Hematopoietic multipotent progenitor cell treated with erythropoietin and hydrocortisone succinate and interleukin-3 and kit ligand, for 4 days (in vitro differentiated cells): ENCODE measurements at regions not wholly inside any gene's neighbourhood (a gene's known extent, or its start where the extent isn't known, plus 50 kb on each side); places are given as distances from the start of the nearest gene placed in this dataset.

Source experiments
- DNase-seq: peaks from one replicate; pipeline ENCODE4 v3.0.0-alpha.2; 2015

DNA sequence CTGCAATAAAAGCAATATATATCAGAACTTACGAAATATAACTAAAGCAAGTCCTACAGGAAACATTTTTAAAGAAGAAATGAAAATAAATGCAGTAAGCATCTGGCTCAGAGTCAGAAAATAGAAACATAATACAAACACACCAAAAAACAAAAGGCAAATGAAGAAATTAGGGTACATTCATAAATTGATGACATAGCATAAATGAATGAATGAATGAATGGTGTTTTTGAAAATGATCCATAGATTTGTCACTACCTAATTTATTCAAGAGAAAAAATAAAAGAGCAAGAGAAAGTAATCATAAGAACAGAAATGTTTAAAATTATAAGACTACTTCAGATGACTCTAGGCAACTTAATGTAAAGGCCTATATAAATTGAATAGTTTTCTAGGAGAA lies 226.1 kb upstream of the CDH20 start:
- DNase-seq, result no peak

DNA sequence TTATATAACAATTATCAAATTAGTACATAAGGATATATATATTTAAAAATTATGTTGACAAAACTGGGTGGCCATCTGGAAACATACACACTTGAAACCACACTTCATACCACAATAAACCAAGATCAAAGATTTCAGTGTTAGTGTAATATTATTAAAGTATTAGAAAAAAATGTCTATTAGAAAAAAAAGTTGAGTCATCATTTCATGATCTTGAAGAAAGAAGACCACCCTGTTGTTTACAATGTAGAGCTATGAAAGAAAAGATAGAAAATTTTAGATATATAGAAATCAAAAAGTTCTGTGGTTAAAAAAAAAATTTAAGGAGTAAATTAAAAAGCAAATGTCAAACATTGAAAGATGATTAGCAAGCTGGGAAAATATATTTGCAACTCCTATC lies 224.5 kb upstream of the CDH20 start:
- DNase-seq, result no peak

DNA sequence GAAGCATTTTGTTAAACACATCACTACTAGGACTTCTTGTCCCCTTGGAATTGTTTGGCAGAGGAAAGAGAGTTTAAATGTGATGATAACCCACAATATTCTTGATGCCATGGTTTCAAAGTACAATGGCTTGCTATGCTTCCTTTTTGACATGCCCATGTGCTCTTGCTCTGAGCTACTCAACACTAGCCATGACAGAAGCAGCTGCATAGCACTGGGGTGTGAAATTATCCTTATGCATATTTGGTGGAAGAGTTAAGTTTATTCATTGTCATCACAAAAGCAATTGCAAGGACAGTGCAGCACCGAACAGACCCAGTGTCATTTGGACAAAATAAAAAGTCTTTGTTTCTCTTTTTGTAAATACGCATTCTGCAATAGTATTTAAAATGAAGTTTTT lies 209.9 kb upstream of the CDH20 start:
- DNase-seq, result no peak

DNA sequence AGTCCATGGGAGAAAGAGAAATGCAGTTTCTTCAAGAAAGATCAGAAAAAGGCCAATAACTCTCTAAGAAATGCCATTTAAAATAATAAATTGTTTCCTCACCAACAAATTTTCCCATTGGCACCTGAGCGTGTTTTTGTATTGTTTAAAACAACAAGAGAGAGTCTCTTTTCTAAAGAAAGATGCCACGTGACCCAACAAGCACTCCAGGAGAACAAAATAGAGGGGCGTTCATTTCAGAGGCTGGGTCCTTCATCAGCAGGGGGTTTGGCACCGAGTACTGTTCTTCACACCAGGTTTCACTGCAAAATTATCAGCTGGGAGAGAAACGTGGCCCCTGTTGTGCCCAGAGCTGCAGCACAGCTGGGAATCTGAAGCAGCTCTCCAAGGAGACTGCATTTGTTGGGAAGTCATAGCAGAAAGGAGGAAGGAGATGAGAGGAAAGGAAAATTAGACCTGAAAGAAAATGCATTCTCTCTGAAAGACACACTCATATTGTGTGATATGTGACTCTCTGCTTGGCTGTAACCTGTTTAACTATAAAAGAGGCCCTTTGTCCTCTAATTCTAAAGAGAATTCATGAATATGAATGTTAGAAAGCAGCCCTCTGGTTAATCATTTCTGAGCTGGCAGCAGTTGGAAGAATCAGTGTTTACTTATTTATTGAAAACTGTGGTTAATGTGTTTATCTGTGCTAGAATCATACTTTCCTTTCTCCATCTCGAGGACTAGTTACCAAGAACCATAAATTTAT lies 205.3 kb upstream of the CDH20 start:
- DNase-seq, result no peak

DNA sequence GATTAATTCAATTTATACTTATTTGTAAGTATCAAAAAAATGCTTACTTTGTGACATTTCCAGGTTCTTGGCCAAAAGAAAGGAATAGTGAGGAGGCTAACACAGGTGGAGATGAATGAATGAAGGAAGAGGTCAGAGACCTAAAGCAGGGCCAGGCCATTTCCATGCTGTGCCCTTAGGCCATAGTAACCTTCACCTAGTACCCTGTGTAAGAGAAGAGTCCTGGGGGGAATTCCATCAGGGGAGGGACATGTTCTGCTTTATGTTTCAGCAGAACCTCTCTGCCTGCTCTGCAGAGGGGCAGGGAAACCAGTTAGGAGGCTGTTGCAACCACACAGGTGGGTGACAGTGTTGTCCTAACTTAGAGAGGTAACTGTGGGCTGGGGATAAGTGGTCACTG lies 204.2 kb upstream of the CDH20 start:
- no peak for DNase-seq

DNA sequence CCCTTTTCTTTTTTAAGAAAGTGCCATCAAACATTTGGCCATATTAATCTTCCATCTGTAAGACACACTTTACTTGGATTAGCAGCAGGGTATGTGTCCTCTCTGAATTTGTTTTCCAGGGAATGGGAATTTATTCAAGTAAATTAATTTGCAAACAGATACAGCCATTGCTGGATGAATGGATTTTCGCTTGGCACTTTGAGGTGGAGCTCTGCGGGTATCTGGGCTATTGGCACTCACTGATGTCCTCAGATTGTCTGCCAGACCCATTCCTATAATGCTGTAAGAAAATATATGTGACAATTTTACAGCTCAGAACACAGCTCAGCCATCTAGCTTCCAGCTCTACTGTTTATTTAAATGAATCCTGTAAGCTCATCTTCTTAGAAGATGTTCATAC lies 201.2 kb upstream of the CDH20 start:
- DNase-seq, result no peak

DNA sequence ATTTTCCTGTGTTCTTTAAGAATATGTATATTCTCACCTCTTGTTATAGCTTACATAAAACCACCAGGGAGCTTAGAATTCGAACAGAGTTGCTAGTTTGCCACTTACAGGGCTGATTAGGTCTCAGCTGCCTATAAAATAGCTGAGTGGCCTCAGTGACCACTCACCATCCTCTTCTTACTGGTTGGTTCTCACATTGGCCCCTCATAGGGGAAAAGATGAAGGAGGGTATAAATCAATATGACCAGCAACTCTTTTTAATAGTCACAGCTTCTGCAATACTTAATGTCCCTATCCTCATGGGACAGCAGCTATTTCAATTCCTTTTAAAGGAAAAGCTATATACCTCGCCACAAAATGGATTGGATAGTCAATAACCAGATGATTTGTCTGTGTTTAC lies 199.4 kb upstream of the CDH20 start:
- no peak for DNase-seq

DNA sequence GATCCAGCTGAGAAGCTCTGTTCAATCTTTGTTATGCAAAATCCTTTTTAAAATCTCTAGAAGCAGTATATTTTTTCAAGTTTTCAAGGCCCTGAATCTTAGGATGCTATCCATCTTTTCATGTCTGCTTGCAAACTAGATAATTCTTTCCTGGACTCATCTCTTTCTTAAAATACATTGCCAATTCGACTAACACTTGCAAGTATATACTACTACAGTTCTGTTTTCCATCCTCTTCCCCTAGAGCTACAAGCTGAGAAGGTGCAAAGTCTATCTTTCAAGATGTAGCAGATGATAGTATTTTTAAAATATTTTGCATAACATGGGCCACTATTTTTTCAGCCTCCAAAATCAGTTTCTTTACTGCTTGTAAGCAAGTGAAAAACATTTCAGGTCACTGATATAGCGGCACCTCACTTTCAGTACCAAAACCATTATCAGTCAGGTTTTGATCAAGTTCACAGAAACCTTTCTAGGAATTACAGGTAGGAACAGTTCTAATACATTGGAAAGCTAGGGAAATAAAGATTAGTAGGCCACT lies 196.4 kb upstream of the CDH20 start:
- no peak for DNase-seq

DNA sequence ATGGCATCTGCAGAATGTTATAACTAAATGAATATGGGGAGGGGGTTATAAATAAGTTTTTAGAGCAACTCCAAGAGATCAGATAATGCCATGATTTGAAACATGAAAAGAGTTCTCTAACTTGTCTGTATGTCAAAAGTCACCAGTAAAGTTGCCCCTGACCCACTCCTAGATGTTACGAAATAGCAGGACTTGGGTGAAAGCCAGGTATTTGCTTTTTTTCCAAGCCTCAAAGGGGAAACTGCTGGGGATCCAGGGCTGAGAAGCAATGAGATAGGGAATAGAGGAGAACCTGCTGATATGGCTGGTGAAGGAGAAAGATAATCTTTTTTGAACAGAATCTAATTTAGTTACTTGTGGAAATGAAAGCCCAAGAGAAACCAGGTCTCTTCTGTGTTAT lies 191.5 kb upstream of the CDH20 start:
- DNase-seq, result no peak

DNA sequence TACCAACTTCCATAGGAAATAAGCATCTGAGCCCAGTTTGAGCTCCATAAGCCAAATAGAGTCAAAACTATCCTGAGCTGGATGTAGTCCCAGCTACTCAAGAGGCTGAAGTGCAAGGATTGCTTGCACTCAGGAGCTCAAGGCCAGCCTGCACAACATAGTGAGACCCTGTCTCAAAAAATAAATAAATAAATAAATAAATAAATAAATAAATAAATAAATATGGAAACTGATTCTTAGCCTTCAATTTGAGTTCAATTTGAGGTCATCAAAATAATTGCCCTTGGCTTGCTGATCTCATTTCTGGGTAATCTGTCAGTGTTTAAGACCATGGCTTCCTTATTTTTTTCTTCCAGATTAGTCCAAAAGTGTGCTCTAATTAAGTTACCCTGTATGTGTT lies 184.9 kb upstream of the CDH20 start:
- no peak for DNase-seq

DNA sequence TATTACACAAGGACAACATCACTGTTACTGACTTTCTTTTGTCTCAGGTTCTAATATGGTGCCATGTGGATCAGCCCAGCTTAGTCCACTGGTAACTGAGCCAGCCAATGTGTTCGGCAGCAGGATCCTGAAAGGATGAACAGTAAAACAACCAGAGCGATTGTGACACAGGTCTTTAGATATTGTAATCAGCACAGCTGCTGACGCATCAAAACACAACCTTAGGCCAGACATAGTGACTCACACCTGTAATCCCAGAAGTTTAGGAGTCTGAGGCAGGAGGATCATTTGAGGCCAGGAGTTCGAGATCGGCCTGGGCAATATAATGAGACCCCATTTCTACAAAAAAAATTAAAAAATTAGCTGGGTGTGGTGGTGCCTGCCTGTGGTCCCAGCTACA lies 183.4 kb upstream of the CDH20 start:
- DNase-seq, result no peak

DNA sequence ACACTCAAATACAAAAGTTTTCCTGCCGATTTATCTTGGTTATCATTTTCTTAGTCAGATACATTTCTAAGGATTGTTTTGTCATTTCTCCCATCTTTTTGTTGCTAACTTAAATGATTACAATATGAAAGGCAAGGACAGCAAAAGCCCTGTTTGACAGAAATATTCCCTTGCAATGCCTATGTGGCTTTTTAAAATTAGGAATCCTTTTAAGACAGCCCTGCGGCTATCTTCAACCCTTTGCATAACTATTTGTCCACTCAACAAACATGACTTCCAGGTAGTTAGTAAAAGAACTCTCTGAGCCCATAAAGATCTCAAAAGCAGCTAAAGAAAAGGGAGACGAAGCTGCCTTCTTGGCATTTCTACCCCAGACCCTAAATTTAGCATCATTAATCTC lies 179.7 kb upstream of the CDH20 start:
- no peak for DNase-seq

DNA sequence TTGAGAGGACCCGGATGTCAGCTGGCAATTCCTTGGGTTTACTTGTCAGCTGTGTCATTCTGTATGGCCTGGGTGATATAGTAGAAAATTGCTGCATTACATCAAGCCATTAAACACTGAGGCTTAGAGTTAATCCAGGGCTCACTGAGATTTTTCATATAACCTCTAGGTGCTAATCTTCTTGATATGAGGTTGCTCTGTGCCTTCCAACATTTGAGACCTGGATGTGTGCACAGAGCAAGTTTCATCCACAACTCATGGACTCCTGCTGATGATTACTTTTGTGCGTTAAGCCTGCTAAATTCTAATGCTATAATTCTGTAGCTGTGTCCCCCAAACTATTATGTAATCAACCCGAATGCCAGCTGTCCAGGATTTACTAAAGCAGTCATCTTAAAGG lies 178.4 kb upstream of the CDH20 start:
- DNase-seq, result no peak

DNA sequence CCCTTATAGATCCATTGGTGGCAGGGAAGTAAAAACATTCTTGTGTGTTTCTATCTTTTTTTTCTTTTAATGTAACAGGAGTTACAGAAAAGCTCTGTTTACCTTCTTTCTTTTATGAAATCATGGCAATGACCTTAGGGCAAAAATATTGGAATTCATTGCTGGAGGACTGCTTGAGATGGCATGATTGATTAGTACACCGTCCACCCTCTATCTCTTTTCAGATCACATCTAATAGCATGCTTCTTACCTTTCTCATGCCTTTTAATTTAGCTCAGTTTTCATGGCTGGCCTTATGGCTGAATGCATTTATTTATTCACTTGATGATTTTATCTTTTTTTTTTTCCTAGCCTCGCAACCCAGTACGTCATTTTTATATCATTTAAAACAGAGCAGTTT lies 177.6 kb upstream of the CDH20 start:
- no peak for DNase-seq

DNA sequence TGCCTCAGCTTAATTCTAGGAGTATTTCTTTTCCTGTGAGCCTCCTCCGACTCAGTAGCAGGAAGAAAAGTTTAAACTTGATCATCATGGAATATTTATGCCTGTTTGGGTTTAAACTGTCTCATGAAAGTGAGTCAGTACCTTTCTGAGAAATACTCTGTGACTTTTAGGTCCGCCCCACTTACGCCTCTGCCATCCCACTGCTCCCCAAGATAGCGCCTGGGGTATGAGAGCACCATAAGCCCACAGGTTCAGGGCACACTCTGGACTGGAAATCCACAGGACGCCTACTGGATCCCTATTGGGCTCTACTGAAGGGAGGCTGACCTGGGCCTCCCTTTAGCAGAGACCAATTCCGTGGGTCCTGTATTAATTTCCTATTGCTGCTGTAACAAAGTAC lies 175.8 kb upstream of the CDH20 start:
- DNase-seq, result no peak

DNA sequence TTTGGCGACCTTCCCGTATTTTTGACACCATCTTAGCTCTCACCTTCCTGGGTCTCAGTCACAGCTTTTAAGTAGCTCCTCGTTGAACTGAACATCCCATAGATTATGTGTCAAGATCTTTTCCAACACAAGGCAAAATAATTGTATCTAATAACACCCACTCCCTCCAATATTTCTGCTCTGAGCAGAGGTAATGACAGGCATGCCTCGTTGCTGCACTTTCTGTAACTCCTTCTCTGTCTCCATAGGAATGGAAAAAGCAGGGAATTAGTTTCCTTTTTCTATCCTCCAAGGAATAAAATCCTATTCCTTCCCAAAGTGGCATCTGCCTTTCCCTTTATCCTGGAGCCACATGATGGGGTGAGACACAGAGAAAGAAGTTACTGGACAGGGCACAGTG lies 174.0 kb upstream of the CDH20 start:
- DNase-seq, result no peak

DNA sequence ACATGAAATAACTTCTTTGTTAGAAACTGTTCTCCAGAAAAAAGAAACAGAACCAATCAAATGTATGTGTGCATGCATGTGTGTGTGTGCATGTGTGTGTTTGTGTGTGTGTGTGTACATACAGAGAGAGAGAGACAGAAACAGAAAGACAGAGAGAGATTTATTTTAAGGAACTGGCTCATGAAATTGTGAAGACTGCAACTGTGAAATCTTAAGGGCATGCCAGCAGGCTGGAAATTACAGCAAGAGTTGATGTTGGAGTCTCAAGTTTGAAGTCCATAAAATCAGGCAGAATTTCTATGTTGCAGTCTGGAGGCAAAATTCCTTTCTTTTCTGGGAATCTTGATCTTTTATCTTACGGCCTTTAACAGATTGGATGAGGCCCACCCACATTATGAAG lies 168.9 kb upstream of the CDH20 start:
- DNase-seq, result no peak

DNA sequence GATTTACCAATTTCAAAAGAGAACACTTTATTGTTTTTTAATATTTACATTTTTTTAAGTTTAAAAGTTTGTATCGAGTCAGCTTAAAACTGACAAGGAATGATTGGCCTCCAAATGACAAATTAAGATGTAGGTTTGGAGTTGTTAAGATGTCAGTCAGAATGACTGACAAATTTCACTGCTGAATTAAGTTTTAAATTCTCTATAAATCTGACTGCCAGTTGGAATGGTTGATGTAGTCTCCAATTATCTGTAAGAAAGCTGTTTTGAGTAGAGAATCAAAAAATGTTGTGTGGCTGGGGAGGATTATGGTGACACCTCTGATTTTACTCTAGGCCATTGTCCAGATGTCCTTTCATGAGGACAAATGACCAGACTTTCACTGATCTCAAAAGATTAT lies 165.3 kb upstream of the CDH20 start:
- DNase-seq, result no peak

DNA sequence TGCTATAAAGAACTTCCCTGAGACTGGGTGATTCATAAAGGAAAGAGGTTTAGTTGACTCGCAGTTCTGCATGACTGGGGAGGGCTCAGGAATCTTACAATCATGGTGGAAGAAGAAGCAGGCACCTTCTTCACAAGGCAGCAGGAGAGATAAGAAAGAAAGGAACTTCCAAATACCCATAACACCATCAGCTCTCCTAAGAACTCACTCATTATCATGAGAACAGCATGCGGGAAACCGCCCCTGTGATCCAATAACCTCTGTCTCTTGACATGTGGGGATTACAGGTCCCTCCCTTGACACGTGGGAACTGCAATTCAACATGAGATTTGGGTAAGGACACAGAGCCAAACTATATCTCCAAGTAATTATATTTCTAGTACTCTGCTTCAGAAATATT lies 163.8 kb upstream of the CDH20 start:
- DNase-seq, result no peak

DNA sequence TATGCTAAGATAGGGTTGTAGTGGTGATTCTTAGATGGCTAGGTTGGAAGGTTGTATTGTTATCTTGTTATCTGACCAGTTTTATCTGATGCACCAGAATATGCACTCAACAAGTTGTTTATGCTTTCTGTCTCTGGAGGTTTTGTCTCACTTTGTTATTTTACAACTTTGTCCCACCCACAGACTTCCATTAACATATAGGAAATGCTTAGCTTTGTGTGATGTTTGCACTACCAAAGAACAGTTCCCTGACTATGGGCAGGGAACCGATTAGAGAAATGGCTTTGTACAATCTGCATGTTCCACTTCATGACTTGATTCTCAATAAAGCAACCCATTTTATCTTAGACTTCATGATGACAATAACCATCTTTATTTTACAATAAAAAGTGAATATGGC lies 160.6 kb upstream of the CDH20 start:
- DNase-seq, result no peak

DNA sequence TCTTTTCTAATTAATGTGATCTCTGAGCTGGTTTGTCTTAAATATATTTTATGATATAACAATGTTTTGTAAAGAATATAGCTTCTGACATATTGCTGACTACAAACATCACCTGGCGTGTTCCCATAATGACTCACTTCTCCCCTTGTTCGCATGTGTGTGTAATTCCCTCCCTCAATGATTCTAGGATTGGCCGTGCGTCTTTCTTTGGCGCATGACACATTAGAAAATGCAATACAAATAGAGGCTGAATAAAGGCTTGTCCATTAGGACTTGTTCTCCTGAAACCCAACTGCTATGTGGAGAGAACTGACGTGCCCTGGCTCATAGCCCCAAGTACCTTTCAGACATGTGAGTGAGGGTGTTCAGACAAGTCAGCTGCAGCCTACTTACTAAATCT lies 159.7 kb upstream of the CDH20 start:
- no peak for DNase-seq

DNA sequence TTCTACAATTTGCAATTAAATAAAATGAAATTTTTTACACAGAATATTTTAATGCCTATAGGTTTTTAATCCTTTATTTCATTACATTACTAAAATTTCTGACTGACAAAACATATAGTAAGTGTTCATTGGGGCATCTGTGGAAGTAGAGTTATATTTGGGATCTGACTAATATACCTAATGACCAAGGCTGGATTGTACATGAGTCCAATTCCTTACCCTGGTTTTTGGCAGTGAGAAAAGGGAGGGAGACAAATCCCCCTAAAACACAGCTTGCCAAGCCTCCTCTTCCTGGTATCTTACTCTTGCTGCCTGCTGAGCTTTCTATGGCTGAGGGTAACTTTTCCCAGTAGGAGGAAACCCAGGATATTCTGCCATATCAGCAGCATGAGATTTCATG lies 149.4 kb upstream of the CDH20 start:
- DNase-seq, result no peak

DNA sequence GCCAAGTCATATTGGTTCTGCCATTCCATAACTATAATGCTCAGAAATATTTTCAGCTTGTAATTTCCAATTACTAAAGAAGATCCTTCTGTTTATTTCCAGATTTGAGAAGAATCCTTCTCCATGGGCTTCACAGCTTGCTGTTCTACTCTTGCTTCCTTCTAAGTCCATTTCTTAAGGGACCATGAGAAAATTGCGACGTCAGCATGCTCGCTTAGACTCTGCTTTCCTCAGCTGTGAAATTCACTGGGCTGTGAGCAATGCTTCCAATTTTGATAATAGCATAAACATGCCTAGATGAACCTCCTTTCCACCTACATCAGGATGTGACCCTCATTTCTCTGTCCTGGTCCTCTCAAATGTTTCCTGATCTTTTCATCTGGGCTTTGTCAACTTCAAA lies 145.3 kb upstream of the CDH20 start:
- DNase-seq, result no peak

DNA sequence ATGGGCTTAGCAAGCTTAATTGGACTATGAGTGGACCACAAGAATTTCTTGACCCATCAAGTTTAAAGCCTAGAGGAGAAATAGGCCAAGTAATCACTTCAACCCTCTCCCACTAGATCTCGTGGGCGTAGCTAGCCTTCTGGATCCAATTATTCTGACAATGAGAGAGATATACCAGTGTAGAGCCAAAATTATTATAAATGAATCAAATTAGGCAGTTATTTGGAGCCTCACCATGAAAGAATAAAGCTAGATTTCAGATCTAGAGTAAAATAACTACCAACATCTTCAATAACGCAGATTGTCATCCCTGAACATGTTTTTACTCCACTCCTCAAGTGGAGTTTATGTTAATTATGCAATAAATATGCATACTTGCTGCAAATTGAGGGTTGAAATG lies 143.9 kb upstream of the CDH20 start:
- DNase-seq, result no peak

DNA sequence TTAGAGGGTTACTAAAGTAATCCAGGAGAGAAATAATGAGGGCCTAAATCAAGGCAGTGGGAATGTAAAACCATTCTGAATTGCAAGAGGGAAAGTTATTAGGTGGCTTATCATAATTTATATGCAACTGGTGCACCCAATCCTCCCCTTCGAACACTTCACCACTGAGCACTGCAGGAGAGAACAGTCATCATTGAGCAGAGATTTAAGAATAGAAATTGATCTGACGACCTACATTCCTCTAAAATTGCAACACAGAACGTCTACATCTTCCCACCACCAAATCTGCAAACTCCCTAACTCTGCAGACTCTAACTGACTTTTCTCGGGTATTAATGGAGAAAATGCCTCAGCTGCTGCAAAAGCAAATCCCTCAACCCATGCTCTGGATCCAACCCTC lies 138.5 kb upstream of the CDH20 start:
- no peak for DNase-seq

DNA sequence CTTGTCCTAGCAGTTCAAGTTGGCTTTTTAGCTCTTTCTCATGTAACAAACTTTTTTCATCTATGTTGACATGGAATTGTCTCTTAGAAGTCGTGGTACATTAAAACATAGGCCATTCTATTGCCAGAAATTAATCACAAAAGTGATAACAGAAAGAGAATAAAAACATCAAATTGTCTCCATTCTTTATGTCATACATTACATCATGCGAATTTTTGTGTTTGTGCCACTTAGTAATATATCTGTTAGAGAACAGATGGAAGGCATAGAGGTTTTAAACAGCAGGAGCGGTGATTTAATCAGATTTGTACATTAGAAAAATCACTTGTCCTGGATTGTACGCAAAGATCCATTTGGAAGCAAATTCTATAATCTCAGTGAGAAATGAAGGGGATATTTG lies 136.5 kb upstream of the CDH20 start:
- DNase-seq, result no peak
